ENCODE measurements at regions not wholly inside any gene's neighbourhood (a gene's known extent, or its start where the extent isn't known, plus 50 kb on each side); places are given as distances from the start of the nearest gene placed in this dataset.
A peak's percentile ranks its signal among the peaks of the same experiment; 100 is the strongest.

- peaks cover 6% of the 10 kb centered on the region; the same call in 1 of the 2 replicates for H3K4me1 ChIP-seq (ENCODE audit: low read length)
- H3K27ac ChIP-seq (ENCODE audit: low read length): peak overlapping the region; percentile 52; the same call in 1 of the 2 replicates
- H4K20me1 ChIP-seq (ENCODE audit: insufficient read depth, low read length): no peaks in the 10 kb centered on the region
- peak; percentile 21 for DNase-seq
- H3K4me2 ChIP-seq (ENCODE audit: low read depth, low read length): peak overlapping the region; percentile 12; the same call in 1 of the 2 replicates
- H2AFZ ChIP-seq (ENCODE audit: low read length): no peak overlapping the region
- no peaks in the 10 kb centered on the region for H3K79me2 ChIP-seq (ENCODE audit: low read length)
- H3F3A ChIP-seq (ENCODE audit: insufficient read depth, low read length): 0 out of 2 replicates have a peak, but pooled peaks cover 7% of the 10 kb centered on the region
- no peak overlapping the region for H3K4me3 ChIP-seq (ENCODE audit: low read length)
- no peak for TF ChIP-seq EZH2 (optimal IDR thresholded peaks at IDR 0.05; ENCODE audit: low read depth, low read length)
- TF ChIP-seq CTCF (IDR thresholded peaks at IDR 0.05; ENCODE audit: low read length): no peak
- TF ChIP-seq EZH2phosphoT487 (IDR thresholded peaks at IDR 0.05; ENCODE audit: low read length): no peak
- no peaks in the 10 kb centered on the region for H3K9me3 ChIP-seq (replicated peaks; ENCODE audit: insufficient read depth, low read length)
- H3K9me2 ChIP-seq (replicated peaks; ENCODE audit: insufficient read depth, low read length): no peaks in the 10 kb centered on the region
- 0 out of 2 replicates have a peak overlapping the region, but pooled peaks have one; percentile 8 for H3K9ac ChIP-seq (ENCODE audit: low read length)
- no peaks in the 10 kb centered on the region for H3K36me3 ChIP-seq (replicated peaks; ENCODE audit: insufficient read depth, low read length)
- no peaks in the 10 kb centered on the region for H3K27me3 ChIP-seq (replicated peaks; ENCODE audit: insufficient read depth, low read length)
Measured at GRCh38 chr2:109720380-109721106, 73.6 kb upstream of the RGPD5 start.

- Histone ChIP-seq H3F3A (ENCODE audit: insufficient read depth, low read length) (0 out of 2 replicates have a peak, but pooled peaks cover 7% of the 10 kb centered on the region), H3K4me1 (ENCODE audit: low read length) (peaks cover 6% of the 10 kb centered on the region; the same call in 1 of the 2 replicates), H3K9ac (ENCODE audit: low read length) (no peak overlapping the region), H4K20me1 (ENCODE audit: insufficient read depth, low read length) (no peaks in the 10 kb centered on the region), H3K36me3 (replicated peaks; ENCODE audit: insufficient read depth, low read length) (no peaks in the 10 kb centered on the region), H3K4me3 (ENCODE audit: low read length) (no peak overlapping the region), H3K27me3 (replicated peaks; ENCODE audit: insufficient read depth, low read length) (no peaks in the 10 kb centered on the region), H3K27ac (ENCODE audit: low read length) (no peak overlapping the region; the same call in 1 of the 2 replicates), H2AFZ (ENCODE audit: low read length) (no peak overlapping the region), H3K9me3 (replicated peaks; ENCODE audit: insufficient read depth, low read length) (no peaks in the 10 kb centered on the region), H3K9me2 (replicated peaks; ENCODE audit: insufficient read depth, low read length) (no peaks in the 10 kb centered on the region), H3K79me2 (ENCODE audit: low read length) (no peaks in the 10 kb centered on the region), H3K4me2 (ENCODE audit: low read depth, low read length) (no peak overlapping the region)
- no peak for DNase-seq
- TF ChIP-seq EZH2phosphoT487 (IDR thresholded peaks at IDR 0.05; ENCODE audit: low read length) (no peak), CTCF (IDR thresholded peaks at IDR 0.05; ENCODE audit: low read length) (no peak), EZH2 (optimal IDR thresholded peaks at IDR 0.05; ENCODE audit: low read depth, low read length) (no peak)
Measured at GRCh38 chr2:109721135-109721534, 73.0 kb upstream of the RGPD5 start.

GRCh38 chr2:109721626-109722025 lies 72.5 kb upstream of the RGPD5 start:
- no peak for DNase-seq
- Histone ChIP-seq H3K4me2 (ENCODE audit: low read depth, low read length) (no peak overlapping the region), H3K36me3 (replicated peaks; ENCODE audit: insufficient read depth, low read length) (no peaks in the 10 kb centered on the region), H3F3A (ENCODE audit: insufficient read depth, low read length) (0 out of 2 replicates have a peak, but pooled peaks cover 7% of the 10 kb centered on the region), H3K4me3 (ENCODE audit: low read length) (no peak overlapping the region), H3K4me1 (ENCODE audit: low read length) (peaks cover 6% of the 10 kb centered on the region; the same call in 1 of the 2 replicates), H3K9me3 (replicated peaks; ENCODE audit: insufficient read depth, low read length) (no peaks in the 10 kb centered on the region), H3K9ac (ENCODE audit: low read length) (no peak overlapping the region), H3K27ac (ENCODE audit: low read length) (no peak overlapping the region), H2AFZ (ENCODE audit: low read length) (no peak overlapping the region), H4K20me1 (ENCODE audit: insufficient read depth, low read length) (no peaks in the 10 kb centered on the region), H3K27me3 (replicated peaks; ENCODE audit: insufficient read depth, low read length) (no peaks in the 10 kb centered on the region), H3K9me2 (replicated peaks; ENCODE audit: insufficient read depth, low read length) (no peaks in the 10 kb centered on the region), H3K79me2 (ENCODE audit: low read length) (no peaks in the 10 kb centered on the region)
- TF ChIP-seq EZH2phosphoT487 (IDR thresholded peaks at IDR 0.05; ENCODE audit: low read length): no peak
- no peak for TF ChIP-seq EZH2 (optimal IDR thresholded peaks at IDR 0.05; ENCODE audit: low read depth, low read length)
- TF ChIP-seq CTCF (IDR thresholded peaks at IDR 0.05; ENCODE audit: low read length): no peak
